Astrocyte of the hippocampus (primary cell): ENCODE measurements at regions not wholly inside any gene's neighbourhood (a gene's known extent, or its start where the extent isn't known, plus 50 kb on each side); places are given as distances from the start of the nearest gene placed in this dataset.

Source experiments
- DNase-seq: peaks from one replicate; pipeline ENCODE4 v3.0.0; 2011; ENCODE audit warnings: low read depth, low spot score

DNA sequence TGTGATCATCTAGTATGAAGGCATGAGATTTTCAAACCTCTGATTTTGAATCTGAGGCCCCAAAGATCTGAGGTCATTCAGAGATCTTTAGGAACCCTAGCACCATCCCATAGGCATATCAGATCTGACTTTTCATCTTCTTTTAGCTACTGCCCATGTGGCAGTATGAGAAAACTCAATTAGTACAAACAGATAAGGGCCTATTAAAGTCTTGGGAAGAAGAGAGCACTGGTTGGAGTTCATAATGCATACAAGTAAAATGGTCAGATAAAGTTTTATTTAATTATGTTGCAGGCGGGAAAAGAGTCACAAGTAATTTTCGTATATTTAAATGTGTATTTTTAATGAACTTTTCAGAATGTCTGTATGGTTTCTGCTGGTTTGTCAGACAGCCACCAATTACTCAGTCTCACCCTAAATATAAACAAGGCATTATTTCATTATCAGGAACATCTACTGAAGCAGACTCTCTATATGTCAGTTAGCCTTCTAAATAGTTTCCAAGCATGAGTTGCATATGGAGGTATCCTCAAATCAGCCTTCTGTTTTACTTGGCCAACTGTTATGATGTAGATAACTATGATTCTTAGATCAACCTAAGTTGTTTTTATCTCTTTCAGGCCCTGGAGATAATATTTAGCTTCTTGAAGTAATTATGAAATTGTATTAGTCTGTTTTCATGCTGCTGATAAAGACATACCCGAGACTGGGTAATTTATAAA lies 340.3 kb upstream of the TBC1D5 start:
- no peak for DNase-seq

DNA sequence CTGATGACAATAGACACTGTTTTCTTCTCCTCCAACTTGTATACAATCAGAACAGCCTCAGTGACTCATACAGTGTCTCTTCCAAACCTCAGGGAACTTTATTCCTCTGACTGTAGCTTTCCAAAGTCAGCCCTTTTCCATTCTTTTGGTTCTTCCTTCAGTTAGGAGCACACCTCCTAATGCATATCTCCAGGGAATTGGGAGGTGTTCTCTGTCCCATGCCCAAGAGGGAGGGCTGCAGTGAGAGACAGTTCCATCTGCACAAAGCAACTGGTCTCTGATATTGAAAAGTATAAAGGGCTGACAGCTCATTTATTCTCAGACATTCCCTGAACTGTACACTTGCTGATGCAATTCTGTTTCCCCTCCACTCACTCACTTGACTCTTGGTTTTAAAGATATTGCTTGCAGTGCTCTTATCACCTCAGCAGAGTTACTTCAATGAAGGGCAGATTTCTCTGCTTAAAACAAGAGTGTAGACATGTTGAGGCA lies 337.8 kb upstream of the TBC1D5 start:
- peak; percentile 45 for DNase-seq

DNA sequence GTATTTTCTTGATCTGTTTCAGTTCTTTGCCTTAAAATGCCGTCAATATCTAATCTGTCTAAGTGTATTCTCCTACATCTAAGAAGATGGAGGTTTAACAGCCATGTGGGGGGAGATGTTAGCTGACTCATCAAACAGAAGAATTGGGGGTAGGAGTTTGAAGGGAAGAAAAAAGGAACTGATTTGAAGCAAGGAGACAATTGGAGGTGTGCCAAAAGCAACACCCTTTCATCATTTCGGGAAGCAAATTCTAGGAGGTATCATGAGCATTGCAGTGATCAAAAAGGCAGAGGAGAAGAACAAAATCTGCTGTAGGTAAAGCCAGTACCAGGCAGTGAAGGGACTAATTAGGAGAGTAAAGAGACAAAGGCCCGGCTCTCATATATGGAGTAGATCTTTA lies 337.3 kb upstream of the TBC1D5 start:
- peak; percentile 26 for DNase-seq

DNA sequence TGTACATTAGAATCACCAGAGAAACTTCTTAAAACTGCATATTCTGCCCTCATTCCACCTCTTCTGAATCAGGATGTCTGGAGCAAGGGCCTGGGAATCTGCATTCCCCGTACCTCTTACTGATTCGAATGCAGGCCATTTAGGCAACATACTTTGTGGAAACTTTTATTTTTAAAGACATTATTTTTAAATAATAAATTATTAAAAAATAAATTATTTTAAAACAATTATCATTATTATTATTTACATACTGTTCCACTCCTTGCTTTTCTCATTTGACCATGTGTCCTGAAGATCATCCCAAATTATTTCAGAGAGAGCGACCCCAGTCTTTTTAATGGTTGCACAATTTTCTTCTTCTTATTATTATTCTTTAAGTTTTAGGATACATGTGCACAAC lies 336.6 kb upstream of the TBC1D5 start:
- DNase-seq: no peak

DNA sequence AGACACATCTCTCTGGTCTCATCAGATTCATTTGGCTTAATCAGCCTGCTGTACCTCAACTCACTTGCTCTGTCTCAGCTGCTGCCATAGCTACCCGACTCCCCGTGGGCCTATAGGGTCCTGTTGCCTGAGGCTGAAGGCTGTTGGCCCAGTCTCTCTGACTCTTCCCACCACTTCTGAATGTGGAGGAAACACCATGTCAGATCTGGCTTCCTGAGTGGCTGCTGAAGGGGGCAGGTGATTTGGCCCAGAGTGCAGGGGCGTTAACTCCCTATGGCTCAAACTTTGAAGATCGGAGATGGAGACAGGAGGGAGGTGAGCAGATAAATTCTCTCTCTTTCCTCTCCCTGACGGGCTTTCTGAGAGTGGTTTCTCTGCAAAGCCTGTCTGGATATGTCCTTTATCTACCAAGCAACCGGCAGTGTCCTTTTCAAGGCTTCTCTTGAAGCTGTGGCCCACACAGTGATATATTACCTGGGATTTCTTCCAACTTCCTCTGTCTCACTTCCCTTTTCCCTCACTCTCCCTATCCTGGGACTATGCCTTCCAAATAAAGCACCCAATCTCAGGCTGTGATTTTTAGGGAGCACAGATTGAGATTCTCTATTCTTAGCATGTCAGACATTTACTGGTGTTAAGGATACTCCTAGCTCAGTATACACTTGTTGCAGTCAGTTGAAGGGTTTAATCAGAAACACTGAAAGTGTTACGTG lies 334.9 kb upstream of the TBC1D5 start:
- DNase-seq: no peak

DNA sequence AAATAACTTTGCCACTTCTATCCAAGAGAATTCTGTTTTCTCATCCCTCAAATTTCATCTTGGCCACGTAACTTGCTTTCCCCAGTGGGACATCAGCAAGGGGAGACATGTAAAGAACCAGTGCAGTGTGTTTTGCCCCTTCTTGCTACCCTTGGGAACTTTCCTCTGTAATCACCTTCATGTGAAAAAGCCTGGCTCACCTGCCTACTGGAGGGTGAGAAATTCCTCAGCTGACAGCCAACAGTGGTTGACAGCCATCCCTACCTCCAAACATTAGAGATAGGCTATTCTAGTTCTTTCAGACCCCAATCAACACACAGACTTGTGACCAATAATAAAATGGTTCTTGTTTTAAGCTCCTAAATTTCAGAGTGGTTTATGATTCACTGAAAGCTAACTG lies 333.9 kb upstream of the TBC1D5 start:
- no peak for DNase-seq

DNA sequence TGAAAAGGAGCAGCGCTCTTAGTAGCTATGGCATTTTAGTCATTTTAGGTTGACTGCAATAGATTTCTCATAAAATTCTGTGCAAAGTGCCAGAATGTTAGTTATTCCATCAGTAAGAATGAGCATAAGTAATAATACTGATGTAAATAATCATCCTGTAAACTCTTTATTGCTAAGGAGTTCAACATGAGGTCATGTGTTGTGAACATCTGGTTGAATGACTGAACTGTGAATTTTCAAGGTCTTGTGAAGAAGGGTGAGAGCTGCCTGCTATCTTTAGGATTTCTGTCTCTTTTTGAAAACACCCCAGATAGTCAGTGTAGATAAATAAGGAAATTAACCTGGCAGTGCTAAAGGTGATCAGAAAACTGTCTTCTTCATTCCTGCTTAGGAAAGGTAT lies 333.4 kb upstream of the TBC1D5 start:
- DNase-seq: no peak

DNA sequence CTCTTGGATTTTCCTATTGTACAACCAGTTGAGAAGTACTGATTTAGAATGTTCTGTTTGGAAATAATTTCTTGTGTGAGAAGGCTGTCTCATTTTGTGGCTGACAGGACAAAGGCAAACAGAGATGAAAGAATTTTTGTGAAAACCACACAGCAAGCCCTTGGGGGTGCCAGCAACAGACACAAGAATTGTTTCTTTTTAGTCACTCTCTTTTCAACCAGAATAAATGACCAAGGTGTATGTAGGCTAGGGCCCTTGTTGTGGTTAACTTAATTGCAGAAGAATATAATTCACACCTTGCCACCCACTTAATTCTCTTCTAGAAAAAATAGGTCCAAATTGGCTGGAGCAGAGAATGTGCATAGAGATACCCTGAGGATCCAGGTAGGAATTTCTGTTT lies 329.4 kb upstream of the TBC1D5 start:
- peak; percentile 65 for DNase-seq

DNA sequence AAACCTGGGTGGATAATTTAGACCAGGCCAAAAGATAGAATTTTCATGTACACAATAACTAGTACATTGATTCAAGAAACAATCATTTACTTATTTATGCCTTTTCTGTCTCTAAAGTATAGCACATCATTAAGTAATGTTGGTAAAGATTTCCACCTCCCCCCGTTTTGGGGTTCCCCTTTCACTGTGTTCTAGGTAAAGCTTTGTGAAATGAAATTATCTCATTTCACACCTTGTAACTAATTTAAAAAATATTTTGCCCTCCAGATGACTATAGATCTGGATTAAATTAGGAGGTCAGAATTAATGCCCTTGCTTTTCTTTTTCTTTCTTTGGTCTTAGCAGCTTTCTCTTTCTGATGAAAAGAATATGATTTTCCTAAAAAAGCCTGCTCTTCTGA lies 328.5 kb upstream of the TBC1D5 start:
- no peak for DNase-seq

DNA sequence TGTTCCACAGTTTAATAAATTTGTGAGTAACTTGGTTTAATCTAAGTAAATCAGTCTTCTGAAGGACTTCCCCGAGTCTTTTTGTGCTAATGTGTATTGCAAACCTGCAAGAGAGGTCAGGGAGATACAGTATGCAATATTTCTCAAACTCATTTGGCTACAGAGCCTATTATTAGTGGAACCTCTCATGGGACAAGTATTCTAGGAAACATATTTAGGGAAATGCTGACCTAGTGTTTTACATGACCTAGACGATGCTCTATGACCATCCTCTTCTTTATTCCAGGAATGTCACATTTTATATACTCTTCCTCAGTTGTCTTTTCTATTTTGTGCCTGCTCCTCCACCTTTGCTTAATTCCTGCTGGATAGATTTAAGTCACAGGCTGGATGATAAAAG lies 327.8 kb upstream of the TBC1D5 start:
- no peak for DNase-seq

DNA sequence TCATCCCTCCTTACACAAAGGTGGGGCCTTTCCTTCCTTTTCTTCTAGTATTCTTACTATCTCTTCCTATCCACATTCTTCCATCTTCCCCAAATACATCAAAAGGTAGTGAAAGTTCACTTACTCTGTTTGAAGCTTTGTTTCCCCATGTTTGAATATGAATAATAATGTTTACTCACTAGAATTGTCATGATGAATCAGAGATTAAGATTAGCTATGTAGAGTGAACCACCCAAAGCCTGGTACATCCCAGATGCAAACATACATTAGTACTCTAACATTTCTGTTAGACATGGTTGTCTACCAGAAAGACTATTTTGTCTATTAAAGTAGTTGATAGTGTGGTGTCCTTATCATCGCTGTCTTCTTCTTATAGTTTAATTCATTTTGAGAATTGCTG lies 327.1 kb upstream of the TBC1D5 start:
- DNase-seq: no peak

DNA sequence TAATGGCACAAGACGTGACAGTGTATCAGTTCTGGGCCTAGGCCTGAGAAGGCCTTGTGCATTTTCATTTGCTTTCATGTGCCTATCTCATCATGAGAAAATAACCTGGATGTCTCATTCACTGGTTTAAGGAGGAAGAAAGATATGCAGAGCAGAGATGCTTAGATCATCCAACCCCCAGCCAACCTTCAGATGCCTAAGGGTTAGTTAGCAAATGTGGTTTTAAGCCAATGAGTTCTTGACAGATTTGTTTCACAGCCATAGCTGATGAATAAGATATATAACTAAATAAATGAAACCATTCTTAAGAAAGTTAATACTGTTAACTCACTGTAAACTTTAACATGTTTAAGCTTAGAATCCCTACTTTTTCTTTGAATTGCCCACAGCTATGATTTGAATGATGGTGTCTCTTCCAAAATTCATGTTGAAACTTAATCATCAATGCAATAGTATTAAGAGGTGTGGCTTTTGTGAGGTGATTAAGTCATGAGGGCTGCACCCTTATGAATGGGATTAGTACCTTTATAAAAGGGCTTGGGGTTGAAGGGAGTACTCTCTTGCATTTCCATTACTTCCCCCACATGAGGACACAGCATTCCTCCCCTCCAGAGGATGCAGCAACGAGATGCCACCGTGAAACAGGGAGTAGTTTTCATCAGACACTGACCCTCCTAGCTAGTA lies 324.6 kb upstream of the TBC1D5 start:
- no peak for DNase-seq

DNA sequence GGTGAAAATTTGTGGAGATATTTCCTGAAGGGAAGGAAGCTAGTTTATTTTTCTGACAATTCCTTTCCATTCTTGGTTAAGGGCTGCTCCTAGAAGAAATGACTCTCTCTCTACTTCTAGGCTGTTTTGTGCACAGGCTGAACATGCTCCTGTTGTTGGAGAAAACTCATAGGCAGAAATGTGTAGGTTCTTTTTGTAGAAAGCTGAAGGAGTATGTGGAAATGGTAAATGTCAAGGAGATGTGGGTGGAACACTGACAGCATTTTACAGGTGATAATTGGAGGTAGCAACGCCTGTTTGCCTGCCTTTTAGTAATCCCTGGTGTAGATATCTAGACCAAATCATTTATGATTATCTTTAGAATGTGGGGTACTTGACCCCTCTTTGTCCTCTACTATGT lies 322.2 kb upstream of the TBC1D5 start:
- DNase-seq: no peak

DNA sequence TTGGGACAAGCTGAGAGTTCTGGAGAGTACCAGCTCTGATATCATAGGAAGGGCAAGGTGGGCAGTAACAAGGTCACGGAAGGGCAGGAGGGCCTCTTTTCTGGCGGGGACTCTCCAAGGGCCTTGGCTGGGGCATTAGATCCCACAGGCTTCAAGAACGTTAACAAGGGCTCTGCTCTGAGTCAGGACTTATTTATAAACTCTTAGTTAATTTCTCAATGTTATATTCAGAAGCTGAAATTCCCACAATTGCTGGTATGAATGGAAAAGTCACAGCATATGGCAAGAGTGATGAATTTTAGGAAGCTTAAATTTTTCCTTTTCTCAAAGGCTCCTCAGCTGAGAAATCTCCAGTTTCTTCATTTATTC lies 320.2 kb upstream of the TBC1D5 start:
- peak; percentile 11 for DNase-seq

DNA sequence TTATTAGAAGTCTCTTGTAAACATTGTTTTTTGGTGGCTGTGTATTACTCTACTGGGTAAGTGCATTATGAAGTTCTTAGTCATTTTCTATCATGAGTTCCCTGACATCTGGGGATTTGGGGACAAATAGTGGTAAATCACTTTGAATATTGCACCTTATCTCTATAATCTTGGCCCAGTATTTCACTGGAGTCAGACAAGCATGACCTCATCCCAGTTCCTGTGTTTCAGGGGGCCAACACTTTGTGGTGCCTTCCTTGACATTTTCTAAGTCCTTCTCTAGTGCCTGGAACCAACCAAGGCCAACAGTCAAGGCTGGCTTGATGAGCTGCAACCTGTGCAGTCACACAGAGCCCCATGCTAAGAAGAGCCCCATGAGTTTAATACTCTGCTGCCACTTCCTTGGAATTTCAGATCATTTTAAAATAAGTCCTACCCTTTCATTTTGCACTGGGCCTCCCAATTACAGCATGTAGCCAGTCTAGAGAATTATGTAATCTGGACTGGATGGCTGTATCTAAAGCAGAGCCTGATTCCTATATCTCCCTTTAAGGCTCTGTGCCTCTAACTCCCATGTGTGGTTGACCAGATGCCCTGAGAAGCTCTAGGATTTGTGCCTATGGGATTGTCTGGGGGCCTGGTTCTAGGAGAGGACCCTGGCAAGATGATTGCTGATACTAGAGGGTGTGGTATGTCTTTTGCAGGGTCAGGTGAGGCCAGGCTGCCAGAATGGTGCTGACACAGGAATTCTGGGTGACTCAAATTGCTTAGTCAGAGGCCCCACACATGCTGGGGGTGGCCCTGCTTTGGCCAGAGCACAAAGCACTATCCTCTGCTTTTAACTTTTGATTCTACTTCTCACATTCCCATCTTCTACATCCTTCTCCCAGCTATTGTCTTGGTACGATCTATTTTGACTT lies 319.6 kb upstream of the TBC1D5 start:
- DNase-seq: peak; percentile 24

DNA sequence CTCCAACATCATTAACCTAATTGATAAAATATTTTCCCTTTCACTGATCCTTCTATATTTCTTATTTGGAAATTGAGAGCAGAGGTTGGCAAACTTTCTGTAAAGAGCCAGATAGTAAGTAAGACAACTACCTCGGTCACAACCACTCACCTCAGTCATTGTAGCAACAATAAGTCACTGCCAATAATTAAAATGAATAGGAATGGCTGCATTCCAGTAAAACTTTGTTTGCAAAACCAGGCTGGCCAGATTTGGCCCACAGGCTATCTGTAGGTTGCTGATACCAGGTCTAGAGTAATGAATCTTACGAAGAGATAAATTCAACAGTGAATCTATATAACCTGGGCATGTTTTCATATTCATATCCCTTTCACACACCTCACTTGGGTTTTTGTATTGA lies 316.2 kb upstream of the TBC1D5 start:
- DNase-seq: no peak

DNA sequence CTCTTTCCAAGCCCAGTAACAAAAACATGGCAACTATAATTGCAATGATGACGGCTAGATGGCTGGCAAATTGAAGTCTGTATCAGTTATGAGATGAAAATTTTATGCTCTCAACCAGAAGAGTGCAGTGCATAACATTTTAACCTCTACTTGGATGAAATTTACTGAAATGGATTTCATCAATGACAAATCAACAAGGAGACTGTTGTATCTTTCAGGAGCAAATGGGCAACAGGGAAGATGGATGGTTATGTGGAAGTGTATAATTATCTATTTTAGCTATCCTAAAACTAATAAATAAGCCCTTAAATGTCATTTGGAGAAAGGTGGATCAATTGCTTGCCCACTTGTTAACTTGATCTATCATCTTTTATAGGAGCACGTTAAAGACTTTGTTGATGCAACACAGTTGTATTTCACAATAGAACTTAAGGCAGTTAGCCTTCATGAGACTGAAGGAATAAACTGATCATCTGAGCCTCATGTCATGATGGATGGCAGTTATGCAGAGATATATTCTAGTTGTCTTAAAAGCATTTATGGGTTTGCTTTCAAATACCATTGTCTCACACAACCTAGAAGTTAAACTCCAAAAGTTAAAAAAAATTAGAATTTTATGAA lies 315.1 kb upstream of the TBC1D5 start:
- no peak for DNase-seq

DNA sequence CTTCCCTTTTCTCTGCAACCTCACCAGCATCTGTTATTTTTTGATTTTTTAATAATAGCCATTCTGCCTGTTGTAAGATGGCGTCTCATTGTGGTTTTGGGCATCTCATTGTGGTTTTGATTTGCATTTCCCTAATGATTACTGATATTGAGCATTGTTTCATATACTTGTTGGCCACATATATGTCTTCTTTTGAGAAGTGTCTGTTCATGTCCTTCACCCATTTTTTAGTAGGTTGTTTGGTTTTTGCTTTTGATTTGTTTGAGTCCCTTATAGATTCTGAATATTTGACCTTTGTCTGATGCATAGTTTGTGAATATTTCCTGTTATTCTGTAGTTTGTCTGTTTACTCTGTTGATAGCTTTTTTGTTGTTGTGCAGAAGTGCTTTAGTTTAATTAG lies 312.2 kb upstream of the TBC1D5 start:
- no peak for DNase-seq

DNA sequence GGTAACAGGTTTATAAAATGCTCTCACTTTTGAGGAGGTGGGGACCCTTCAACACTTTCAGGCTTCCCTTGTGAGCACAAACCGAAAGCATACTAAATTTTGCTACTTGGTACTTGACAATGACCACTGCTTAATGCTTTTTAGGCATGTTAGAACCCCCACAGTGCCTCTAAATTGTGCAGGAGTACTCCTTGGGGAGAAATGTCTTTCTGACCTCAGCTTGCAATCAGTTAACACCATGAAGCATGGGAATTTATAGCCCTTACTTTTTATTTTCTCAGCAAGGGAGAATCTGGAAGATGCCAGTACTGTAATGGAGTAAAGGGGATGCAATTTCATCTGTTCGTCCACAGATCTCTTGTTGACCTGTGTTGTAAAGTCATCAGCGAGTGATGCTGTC lies 308.9 kb upstream of the TBC1D5 start:
- no peak for DNase-seq

DNA sequence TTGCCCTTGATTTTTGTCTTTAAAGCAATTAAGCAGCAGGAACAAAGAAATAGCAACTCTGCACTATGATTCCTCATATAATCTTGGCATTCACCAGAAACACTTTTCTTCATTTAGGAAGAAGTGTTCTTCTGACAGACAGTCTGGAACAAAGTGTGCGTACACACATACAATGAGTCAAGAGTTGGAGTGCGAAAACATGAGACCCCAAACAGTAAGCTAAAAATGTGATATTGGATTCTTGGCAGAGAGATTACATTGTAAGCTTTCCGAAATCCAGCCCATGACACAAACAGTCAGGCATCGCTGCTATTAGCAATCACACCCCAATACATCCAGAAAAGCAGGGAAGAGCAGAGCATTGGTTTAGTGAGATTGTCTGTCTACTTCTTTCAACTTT lies 306.7 kb upstream of the TBC1D5 start:
- DNase-seq: peak; percentile 13

DNA sequence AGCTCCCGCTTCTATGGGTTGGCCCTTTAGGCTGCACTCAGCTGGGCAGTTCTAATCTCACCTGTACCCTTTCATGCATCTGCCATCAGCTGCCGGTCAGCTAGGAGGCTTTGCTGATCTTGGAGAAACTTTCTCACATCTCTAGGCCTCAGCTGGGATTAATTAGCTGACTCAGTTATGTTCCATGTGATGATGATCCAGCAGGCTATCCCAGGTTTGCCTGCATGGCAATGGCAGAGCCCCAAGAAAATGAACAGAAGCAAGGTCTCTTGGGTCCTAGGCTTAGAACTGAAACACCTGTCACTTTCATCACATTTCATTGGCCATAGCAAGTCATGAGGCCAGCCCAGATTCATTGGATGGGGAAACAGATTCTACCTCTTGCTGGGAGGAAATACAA lies 304.6 kb upstream of the TBC1D5 start:
- DNase-seq: no peak
